RCC 7860 (cell line): ENCODE measurements at regions not wholly inside any gene's neighbourhood (a gene's known extent, or its start where the extent isn't known, plus 50 kb on each side); places are given as distances from the start of the nearest gene placed in this dataset.

Experiments
- DNase-seq: peaks from one replicate; pipeline ENCODE4 v3.0.0-alpha.2; 2015; ENCODE audit warnings: low spot score
- FAIRE-seq: peaks from 2 replicates; lab custom pipeline; 2012; peaks lifted over from hg19 to GRCh38; lab: Jason Lieb, UNC

DNA sequence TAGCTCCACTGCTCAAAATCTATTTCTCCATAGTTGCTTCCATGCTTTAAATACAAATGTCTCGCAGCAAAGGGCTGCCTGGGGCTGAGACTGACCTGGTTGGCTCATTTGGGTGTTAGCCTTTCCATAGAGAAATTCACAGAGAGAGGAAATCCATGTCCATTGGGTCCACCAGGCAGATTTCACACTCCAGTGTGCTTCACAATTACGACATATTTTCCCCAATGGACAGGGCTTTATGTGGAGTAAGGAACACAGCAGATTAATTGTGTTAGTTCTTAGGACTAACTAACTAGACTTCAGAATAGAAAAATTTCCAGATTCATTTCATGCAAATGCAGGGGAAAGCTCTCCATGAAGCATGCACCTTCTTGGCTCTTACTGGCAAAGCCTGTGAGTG is 180.7 kb downstream of the FBXO15 start:
- no peak for DNase-seq
- FAIRE-seq = no peak

DNA sequence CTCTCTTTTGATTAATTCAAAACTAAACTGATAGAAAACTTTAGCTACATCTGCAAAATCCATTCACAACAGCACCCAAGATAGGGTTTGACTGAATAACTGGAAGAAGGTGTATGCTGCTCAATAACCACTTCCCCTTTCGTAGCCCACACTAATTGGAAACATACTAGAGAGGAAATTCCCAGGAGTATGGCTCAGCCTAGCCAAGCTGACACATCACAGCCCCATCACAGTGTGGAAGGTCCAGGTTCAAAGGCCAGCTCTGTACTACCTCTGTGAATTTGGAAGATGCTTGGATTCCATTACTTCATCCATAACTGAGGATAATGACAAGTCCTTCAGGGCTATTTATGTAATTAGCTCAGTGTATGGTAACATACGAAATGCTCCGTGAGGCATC is 185.4 kb downstream of the FBXO15 start:
- no peak for FAIRE-seq

DNA sequence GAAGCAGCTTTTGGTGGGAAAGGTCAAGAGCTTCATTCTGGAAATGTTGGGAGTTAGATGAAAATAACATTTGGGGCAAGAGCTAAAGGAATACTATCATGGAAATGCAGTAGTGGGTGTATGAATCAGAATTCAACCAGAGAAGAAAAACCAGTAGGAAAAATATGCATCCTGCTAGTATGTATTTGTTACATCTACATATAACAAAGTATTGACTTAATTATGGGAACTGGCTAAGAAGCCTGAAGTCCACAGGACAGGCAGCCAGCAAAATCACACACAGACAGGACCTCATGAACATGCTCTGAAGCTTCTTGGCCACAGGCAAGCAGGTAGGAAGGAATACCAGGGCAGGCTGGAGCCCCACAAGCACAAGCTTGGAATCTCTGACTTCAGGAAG is 185.8 kb downstream of the FBXO15 start:
- FAIRE-seq (no peak), DNase-seq (no peak)

More for the DNA sequence above, 185.4 kb downstream of the FBXO15 start:
- no peak for DNase-seq

DNA sequence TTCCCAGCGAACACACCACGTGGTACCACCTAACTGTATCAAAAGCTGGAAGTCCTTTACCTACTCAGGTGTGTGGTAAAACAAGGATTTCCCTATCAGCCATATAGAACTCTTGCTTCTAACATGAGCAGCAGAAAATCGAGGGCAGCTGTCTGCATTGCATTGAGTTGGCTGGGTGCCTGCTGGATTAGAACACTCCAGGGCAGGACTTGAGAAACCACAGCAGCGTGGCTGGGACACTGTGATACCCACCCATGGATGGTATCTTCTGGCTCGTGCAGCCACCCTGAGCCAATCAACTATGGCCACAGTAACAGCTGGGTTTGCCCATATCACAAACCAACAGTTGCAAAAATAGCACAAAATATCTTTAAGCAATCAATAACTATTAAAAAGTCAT is 188.3 kb downstream of the FBXO15 start:
- no peak for DNase-seq
- FAIRE-seq = no peak

DNA sequence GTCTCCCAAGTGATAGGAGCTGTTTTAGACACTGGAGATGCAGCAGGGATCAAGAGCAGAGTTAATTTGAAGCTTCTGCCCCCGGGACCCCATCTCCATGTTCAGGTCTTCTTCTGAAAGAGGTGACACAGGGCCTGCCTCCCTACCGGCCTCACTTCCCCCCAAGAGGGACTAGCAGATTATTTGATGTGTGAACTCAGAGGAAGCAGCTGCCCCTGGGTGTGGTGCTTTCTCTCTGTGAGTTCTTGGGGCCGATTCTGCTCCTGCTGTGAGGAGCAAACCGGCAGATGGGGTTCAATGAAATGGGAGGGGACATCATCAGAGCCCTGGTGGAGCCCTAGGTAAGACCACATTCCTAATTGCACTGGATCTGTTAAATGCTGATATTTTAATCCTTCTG is 193.4 kb downstream of the FBXO15 start:
- DNase-seq = no peak
- no peak for FAIRE-seq

DNA sequence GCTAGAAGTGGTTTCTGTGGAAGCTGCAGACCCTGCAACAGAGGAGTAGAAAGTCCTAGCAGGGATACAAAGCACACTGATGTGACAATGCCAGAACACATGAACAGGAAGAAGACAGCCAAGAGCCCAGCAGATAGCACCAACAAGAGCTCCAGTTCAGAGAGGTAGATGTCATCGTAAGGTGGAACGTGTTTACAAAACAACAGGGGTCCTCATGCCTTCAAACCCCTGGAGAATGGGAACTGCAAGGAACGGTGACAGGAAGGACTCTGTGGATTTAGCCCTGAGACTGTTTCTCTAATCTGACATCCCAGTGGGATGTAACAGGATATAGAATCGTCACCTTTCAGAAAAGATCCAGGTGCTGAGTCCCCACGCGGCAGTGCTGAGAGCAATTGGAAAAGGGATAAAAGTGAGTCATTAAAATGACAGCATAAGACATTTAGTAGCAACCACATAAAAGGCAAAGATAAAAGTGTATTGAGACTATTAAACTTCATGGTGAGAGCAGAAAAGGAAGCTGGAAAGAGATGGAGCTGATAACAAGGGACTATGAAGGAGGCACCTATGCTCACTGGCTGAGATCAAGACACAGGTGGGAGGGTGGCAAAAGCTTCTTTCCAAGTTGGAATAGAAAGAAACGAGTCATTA is 195.2 kb downstream of the FBXO15 start:
- FAIRE-seq (no peak), DNase-seq (no peak)

DNA sequence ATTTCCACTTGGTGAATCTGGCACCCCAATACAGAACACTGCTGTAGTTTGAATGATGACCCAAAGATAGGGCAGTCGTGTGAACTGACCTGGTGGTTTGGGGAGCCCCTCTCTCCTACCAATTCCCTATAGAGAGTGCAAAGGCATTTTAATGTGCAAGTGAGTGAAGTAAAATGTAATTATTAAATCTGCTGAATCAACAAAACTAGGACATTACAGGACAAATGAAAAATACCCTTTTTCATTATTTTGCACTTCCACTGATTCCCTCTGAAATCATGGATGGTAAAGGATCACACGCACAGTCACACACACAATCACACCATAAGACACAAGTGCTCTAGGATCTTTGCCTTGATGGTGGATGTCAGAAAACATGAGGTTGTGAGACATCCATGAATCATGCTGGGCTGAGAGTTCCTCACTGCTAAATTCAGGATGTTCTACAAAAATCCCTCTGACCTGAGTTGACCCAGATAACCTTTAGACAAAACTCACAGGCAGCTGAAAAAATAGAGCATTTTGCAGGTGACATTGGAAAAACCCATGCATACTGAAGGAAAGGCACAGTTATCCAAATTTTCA is 197.4 kb downstream of the FBXO15 start:
- no peak for DNase-seq
- FAIRE-seq = no peak

DNA sequence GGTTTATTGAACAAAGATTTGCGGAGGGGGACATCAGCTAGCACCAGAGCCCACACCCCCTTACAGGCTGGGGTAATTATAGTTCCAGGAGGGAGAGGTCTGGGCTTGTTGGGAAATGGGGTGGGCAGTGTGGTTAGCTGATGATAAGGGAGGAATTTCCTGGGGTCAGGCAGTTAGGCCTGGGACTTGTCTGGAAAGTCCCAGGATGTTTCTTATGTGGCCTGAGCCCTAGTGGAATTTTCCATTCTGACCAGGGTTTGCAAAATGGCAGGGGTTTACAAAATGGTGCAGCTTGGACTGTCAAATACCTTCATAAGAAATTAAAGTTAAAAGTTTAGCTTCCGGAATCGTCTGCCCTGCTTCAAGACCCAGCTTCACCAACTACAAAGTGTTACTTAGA is 199.1 kb downstream of the FBXO15 start:
- DNase-seq (peak; percentile 23), FAIRE-seq (no peak)

DNA sequence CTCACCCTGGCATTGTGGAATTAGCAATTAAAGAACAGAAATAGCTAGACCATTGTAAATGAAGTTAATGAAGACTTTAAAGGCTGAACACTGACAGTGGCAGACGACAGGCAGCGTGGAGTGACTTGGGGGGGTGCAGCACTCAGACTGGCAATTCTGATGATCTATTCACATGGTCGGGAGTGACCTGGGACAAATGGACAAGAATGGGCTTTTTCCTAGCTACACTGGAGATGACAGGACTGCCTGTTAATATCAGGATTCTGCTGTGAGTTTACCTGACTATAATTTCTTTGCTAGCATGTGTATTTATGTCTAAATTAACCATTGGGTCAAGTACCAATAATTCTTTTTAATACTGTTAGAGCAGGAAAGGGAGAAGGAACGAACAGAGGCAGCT is 199.6 kb downstream of the FBXO15 start:
- no peak for DNase-seq
- no peak for FAIRE-seq

DNA sequence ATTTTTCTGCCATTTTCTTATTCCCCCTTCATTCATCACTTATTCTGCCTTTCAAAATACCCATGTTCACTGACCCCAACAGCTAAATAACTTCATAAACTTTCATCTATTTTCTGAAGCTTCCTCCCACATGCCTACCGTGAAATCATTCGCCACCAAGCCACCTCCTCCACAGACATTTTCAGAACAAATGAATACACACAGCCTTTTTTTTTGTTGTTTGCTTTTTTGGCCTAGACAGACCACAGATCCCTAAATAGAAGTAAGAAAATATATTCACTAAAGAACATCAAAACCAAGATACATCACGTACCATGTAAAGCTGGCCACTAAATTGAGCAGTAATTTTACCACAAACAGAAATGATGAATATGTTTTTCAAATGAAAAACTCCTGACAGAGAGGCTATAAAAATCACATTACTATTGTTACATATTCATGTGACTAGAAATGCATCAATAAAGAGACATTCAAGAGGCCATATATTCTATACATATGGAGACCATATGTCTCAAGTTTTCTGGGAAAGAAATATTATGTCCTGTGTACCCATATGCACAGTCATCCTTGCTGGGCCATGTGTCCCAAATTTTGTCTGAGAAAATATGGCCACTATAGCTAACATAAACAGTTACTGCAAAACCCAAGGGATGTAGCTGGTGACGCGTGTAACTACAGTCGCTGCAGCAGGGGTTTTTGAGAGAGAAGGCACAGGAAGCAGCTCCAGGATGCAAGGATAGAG is 200.3 kb downstream of the FBXO15 start:
- FAIRE-seq (no peak), DNase-seq (no peak)

DNA sequence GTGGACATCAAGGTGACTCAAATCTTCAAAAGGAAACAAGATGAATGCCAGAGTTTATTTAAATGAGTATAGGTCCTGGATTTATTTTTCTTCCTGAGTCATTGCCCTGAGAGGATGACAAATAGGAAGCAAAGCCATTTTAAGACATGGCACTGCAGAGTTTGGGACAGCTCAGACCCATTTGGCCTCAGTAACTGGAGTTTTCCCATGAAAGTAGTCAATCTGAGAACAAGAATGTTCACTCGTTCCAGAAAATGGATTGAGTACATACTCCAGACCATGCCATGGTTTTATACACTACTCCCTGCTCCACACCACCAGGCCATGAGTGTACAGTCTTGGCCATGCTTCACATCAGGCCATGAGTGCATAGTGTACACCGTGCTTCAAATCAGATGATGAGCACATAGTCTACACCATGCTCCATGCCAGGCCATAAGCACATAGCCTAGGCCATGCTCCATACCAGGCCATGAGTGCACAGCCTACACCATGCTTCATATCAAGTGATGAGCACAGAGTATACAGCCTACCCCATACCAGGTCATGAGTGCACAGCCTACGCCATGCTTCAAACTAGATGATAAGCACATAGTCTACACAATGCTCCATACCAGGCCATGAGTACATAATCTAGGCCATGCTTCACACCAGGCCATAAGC is 202.4 kb downstream of the FBXO15 start:
- DNase-seq = peak; percentile 11
- FAIRE-seq = no peak

DNA sequence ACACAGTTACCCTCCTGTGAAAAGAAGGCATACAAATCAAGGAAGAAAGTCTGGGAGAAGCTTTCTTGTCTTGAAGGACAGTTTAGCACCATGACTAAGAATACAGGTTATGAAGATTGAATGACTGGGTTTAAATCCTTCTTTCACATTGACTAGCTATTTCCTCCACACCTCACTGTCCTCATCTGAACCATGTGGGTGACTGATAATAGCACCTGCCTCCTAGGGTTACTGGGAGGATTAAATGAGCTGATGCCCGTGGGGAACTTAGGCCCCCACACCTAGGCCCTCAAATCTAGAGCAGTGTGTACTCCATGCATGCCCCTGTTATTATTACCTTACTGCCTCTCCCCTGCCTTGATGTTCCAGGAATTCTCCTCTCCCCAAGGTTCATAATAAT is 202.9 kb downstream of the FBXO15 start:
- DNase-seq (no peak), FAIRE-seq (no peak)

DNA sequence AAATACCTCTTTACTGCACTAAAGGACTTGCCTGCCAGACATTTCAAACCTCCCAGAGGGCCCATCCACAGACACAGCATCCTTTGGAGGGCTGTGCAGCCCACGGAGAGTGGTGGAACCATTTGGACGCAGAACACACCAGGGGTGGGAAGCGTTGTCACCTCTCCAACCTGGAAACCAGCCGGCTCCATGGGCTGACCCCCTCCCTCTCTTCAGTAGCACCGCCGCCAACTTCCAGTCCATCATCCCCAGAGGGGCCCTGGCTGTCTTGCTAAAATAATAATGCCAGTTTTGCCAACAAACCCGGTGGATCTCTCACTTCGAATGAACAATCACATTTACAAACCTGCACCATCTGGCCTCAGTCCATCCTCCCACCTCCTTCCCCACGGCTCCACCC is 203.9 kb downstream of the FBXO15 start:
- FAIRE-seq (no peak), DNase-seq (no peak)

DNA sequence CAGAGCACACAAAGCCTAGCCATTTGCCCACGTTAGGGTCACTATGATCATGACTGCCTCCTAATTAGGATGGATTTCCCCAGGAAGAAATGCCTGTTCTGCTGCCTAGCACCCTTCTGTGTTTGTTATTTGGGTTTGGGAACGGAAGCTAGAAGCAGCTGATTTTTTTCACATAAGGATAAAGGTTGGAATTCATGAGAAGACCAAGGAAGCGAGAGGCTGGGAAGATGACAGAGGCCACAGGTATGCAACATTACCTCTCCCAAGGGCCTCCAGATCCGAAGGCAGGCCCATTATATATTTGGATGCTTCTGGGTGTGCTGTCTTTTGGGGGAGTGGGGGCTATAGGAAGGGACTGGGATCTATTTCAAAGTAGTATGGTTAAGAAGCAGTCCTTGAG is 204.7 kb downstream of the FBXO15 start:
- DNase-seq (no peak), FAIRE-seq (no peak)

DNA sequence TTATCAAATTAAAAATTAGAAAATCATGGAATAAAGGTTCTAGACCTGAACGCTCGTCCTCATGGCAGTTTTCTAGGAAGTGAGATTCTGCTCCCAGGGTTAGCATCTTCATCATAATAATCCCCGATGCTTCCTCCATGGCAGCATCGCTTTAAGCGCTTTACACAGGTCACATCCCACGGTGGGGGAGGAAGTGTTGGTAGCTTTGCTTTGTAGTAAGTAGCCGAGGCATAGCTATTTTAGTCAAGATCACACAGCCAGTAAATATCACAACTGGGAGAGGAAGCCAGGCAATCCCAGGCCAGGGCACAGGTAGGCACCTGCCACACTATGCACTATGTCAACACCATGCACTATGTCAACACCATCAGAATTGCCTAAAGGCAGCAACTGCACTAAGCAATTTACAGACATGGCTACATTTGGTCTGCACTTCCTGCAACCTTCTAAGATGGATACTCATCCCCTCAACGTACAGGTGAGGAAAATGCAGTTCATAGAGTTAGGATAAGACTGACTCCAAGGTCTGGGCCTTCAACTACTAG is 205.5 kb downstream of the FBXO15 start:
- FAIRE-seq = no peak
- DNase-seq = no peak

DNA sequence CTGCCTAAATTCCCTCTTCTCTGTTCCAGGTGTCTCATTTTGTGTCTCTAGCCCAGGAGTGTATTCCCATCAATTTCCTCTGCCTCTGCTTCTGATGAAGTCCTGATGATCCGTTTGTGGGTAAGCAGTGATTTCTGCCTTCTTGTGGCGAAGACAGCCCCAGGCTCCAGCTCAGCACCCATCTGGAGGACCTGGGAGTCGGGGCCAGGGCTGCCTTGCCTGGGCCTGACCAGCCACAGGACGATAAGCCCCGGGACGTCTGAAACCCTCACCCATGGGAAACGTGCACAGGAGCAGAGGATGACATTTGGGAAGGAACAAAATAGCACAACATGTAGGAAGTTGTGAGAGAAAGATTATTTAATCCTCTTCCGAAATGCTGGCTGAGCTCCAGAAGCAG is 206.9 kb downstream of the FBXO15 start:
- no peak for FAIRE-seq

DNA sequence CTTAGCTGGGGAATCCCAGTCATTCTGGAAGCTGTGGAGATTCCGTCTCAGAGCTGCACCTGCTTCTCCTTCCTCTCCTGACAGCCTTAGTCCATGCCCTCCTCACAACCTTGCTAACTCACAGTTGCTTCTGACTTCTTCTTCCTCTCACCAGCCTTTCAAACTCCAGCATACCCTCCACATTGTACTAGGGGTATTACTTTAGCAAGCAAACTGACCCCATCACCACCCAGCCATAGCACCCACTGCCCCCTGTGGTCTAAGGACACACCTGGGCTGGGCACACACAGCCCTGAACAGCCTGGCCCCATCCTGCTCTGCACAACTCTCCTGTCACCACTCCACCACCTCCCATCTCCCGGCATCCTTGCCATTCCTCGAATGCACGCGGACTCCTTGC is 208.2 kb downstream of the FBXO15 start:
- no peak for FAIRE-seq
- DNase-seq = no peak

More for the DNA sequence above, 206.9 kb downstream of the FBXO15 start:
- DNase-seq = no peak

DNA sequence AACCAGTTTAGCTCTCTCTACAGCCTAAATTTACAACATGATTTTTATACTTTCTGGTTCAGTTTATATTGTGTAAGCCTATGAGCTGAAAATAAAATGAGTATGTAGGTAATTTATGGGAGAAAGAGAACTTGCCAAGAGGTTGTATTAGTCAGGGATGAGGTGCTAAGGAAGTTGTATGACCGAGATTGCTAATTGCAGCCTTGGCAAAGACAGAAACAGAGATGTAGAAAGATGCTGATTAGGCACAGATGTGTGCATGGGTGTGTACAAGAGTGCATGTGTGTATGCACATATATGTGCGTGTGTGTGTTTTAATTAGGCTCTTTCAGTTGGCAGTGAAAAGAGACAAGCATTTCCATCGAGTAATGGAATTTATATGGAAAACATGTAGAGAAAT is 213.9 kb downstream of the FBXO15 start:
- DNase-seq (no peak), FAIRE-seq (no peak)

DNA sequence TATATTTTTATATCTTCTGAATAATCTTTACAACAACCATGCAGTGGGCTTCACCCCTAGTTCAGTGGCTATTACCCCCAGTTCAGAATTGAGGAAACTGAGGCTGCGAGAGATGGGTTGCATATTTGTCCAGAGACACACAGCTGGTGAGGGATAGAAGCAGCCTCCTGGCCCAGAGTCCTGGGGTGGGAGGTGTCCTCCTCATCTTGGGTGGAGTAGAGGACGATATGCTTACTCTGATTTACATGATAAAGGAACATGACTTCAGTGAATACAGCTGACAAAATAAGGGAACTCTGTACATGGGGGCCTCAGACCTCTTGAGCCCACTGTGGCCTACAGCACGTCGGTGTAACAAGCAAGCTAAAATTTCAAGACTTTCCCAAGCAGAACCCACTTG is 214.7 kb downstream of the FBXO15 start:
- FAIRE-seq = no peak
- no peak for DNase-seq

DNA sequence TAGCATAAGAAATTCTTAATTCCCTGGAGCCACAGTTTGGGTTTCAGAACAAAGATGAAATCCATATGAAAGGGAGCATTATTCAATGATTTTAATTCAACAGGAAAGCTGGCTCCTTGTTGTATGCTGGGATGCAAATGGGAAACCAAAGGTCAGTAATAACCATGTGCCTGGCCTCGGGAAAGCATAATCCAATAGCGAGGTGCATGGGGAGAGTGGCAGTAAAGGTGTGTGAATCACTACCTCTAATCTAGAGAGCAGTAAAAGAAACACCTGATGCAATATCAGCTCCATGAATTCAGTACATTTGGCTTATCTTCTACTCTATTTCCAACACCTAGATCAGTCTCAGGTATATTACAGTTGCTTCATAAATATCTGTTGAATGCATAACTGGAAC is 220.1 kb downstream of the FBXO15 start:
- FAIRE-seq (no peak), DNase-seq (no peak)

DNA sequence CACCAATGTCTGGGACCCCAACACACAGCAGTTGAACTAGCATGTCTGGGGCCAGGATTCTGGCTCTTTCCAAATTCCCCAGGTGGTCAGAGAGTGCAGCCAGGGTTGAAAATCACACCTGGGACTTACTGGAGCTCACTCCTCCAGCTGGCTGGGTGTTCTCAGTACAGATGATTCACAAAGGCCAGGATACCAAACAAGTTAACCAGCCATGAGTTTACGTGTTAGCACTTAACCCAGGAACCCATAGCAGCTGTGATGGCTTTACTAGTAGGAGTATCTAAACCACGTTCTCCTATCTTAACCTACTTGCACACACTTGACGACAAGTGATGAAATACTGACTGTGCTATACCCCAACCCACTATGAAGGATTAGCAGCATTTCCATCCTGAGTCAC is 222.8 kb downstream of the FBXO15 start:
- DNase-seq = no peak
- FAIRE-seq = no peak

DNA sequence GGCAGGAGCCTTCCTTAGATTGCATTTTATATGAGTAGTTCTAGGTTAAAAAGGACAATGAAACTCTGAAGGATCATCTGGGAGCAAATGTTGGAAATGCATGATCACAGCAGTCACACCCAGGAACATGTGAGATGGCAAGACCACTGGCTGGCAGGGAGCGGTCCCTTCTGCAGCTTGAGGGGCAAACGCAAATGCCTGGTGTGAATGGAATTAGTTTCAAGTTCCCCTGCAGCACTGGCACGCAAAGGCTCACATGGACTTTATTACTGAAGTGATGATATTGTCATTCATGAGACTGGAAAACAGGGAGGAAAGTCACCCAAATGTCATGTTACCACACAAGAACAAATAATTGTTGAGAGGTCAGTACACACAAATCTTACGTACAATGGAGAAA is 223.3 kb downstream of the FBXO15 start:
- no peak for DNase-seq
- no peak for FAIRE-seq
